ENCODE measurements at regions not wholly inside any gene's neighbourhood (a gene's known extent, or its start where the extent isn't known, plus 50 kb on each side); places are given as distances from the start of the nearest gene placed in this dataset.

DNA sequence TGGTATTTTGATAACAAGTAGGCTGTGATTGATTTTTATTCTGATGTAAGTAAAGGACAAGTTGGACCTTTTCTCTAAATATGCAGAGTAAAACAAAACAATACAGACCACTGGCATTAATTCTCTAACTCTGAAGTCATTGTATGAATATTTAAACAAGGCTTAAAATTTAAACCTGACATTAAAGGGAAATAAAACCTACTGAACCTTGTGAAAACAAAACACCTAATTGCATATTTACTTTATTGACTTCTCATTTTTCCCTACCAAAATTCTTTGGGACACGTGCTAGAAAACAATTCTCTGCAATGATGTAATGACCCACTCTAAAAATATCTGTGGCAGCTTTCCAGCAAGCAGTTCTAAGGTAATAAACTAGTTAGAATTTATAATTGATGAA, 369.7 kb upstream of the TRAM1L1 start:
- TF ChIP-seq POLR2A (IDR thresholded peaks at IDR 0.05), result no peak
- TF ChIP-seq, protein P1, sequence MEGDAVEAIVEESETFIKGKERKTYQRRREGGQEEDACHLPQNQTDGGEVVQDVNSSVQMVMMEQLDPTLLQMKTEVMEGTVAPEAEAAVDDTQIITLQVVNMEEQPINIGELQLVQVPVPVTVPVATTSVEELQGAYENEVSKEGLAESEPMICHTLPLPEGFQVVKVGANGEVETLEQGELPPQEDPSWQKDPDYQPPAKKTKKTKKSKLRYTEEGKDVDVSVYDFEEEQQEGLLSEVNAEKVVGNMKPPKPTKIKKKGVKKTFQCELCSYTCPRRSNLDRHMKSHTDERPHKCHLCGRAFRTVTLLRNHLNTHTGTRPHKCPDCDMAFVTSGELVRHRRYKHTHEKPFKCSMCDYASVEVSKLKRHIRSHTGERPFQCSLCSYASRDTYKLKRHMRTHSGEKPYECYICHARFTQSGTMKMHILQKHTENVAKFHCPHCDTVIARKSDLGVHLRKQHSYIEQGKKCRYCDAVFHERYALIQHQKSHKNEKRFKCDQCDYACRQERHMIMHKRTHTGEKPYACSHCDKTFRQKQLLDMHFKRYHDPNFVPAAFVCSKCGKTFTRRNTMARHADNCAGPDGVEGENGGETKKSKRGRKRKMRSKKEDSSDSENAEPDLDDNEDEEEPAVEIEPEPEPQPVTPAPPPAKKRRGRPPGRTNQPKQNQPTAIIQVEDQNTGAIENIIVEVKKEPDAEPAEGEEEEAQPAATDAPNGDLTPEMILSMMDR (IDR thresholded peaks at IDR 0.05 in 4 of 5, conservative IDR thresholded peaks at IDR 0.05 in 1 of 5), result no peak

Data from gastrocnemius medialis (tissue), 4 donors.